NCI-H446 (cell line): ENCODE measurements at regions not wholly inside any gene's neighbourhood (a gene's known extent, or its start where the extent isn't known, plus 50 kb on each side); places are given as distances from the start of the nearest gene placed in this dataset.
"Not testable (repeated sequence)": the region's sequence is repeated elsewhere in the genome, so short reads cannot be mapped to it uniquely, and the experiment has no call there.

ENCODE experiments used
- DNase-seq, 2 experiments: peaks; one replicate each; lab custom pipeline; 2025; lab: John Stamatoyannopoulos, UW

DNA sequence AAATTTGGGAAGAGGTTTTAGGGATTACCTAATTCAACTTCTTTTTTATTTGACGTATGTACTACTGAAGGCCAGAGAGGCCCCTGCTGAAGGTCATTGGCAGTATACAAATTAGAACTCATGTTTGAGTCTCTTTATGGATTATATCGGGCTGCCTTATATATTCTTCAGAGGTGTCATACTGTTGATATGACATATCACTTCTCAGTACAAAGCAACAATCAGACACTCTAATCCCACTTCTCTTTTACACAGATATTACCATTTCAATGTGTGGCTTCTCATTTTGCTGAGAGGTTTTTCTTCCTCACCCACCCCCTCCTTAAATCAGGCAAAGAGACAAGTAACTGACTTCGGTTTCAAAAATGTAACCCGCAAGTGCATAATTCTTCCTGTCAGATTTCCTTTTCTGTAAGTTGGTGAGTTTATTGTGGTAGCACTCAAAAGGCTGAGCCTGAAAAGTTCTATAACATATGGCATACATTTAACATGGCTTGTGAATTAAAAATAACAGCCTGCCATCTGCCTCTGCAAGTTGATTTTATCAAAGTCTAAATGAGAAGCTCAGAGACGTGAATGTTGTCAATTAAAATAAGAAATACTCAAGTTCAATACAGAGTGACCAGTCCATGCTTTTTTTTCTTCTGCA is 163.6 kb upstream of the RORB start:
- no peak for DNase-seq

DNA sequence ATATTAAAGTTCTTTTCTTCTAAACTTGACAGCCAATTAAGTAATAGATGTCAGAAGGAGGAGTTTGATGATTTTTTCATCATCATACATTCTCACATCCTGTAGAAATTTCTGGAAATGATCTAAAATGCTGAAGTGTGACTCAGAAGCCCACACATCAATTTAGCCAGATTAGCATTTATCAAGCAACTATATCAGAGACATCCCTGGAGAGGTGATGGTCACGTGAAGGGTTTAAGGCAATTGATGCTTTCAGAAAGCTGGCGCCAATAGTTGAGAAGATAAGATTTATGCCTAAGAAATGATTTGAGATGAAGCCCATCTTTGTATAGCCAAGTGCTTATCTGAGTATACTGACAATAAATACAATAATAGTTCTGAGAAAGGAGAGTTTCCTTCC is 162.9 kb upstream of the RORB start:
- no peak for DNase-seq

DNA sequence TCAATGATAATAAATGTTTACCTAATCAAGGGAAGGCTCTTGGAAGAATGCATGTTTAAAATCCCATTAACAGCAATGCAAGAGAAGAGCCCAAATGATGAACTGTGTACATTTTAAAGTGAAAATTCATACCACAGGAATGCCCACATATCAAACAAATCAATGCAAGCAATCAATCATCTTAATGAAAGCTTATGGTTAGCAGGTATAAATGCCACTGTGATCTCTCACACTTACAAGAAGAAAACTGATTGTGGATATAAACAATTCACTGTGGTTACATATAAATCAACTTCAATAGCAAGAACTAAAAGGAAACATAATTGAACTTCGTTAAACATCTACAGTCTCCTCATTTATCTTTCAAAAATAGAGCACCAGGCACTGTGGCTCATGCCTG is 161.0 kb upstream of the RORB start:
- DNase-seq: no peak

DNA sequence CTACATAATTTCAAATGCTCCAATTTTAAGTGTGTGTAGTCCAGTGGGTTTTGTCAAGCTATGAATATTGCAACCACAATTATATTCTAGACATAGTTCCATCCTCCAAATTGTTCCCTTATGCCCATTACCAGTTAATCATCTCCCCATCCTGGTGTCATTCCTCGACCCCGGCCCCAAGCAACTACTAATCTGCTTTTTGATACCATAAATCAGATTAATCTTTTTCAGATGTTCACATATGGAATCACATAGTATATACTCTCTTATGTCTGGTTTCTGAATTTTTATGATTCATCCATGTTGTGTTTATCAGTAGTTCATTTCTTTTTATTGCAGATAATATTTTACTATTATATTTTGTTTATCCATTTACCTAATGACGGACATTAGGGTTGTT is 148.4 kb upstream of the RORB start:
- DNase-seq: no peak

DNA sequence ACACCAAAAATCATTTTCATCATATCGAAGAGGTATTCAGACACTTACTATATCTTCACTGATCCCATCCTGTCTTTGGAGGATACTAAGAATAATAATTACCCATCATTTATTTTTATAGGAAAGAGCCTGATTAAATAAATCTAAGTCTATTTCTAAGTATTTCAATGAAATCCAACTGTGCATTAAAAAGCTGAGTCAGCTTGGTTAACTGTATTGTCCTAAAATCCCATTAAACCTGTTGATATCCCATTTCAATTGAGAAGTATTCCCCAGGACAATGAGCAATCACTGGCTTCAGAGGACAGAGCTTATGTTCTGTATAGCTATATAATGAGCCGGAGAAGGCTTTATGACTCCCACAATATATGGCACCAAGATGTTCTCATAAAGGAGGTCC is 142.0 kb upstream of the RORB start:
- DNase-seq: no peak

DNA sequence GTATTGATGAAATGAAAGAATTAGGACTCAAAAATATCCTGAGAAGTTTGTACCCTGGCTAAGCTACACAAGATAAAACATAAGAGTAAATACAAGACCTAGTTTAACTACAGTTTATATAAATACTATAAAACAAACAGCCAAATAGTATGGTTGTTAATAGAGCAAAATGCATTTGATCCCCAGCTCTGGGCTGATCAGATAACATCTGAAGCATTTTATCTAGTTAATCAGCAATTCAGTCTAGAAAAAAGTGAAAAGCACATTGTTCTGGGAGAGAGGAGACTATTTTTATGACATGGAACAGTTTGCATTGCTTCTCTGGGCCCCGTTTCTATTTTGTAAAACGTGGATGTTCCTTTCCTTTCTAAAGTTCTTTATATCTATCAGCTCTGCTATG is 139.6 kb upstream of the RORB start:
- DNase-seq: no peak

DNA sequence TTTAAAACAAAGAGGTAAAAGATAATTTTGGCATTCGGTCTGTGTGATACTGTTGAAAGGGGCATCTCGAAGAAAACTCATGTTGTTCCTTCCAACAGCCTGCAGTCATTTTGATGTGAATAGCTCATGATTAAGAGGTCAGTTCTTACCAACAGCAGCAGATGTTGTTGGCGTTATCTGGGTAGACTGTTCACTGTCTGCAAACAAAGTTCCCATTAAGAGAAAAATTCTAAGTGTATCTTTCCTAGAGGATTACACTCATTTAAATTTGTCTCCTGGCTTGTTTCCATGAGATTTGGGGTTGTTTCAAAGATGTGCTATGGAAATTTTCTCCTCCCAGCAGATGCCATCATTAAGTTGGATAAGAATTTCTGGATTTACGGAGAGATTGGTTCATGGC is 138.2 kb upstream of the RORB start:
- DNase-seq: no peak

DNA sequence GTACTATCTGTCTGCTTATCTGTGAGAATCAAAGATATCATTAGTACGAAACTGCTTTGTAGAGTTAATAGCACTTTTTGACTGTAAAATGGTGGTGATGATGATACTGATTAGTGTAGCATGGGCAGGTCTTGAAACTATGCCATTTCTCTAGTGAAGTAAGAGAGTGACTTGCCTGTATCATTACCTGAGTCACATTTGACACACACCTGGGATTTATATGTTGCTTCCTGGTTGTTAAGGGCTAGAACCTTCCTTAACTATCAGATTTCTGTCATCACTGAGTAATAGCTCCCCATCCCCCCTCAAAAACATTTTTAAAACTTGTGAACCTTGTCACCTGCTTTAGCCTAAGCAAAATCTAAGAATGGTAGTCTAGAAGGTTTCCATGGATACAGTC is 135.6 kb upstream of the RORB start:
- DNase-seq: no peak

DNA sequence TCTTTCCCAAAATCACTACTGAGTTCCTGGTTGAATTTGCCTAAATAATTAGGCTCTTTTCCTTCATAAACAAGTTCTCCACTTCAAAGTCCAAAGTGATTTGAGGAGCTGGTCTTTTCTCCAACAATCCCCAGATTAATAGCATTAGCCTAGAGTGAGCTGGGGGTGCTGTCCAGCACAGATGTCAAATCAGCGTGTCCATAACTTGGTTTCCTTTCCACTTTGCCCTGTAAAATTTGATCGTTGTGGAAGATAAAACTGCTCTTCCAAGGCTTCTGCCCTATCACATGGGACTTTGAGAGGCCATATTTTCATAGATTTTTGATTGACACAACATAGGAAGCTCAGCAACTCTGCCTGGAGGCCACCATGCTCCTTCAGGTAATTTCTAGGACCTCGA is 134.7 kb upstream of the RORB start:
- no peak for DNase-seq

DNA sequence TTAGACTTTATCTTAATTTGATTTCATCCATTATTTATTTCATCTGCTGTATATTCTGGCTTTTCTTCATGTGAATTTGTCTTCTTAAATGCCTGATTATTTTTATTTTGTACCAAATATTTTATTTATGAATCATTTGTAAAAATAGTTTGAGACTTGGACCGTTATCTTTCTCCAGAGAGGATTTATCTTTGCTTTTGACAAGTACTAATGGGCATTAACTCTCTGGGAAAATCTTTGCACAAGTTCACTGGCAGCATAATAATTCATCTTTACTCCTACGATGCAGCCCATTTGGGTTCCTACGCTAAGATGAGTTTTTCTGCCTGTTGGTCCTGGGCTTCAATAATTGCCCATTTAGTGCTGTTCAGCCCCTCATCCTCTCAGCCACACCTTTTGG is 131.0 kb upstream of the RORB start:
- DNase-seq: no peak

DNA sequence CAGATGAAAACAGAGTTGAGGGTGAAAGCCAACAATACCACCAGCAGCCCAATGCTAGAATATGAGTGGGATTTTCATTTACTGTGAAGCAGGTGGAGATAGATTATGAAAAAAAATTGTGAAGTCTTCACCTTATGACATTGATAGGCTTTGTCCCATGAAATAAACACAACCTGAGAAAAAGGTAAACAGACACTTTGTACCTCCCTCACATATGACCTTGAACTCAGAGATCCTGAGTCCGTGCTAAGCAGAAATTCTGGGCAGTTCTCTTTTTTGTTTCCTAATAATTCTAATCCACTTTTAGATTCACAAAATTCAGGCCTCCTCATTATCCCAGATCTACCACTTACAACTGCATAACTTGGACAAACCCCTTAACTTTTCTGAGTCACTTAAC is 127.3 kb upstream of the RORB start:
- DNase-seq: no peak

DNA sequence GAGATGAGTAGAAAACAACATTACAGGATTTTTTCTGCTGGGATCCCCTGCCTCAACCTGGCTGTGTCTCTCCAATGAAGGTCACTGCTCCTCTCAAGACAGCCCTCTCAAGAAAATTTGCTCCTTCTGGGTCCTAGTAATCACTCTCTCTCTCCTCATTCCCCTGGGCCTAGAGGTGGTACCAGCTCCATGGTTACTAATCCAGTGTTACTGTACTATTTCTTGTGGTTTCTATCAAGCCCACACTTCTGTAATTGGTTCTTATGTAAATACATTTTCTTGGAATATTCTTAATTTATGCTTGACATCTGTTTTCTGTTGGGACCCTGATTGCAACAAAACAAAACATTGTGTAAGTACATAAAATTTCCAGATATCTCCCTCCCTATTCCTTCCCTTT is 123.8 kb upstream of the RORB start:
- DNase-seq: no peak

DNA sequence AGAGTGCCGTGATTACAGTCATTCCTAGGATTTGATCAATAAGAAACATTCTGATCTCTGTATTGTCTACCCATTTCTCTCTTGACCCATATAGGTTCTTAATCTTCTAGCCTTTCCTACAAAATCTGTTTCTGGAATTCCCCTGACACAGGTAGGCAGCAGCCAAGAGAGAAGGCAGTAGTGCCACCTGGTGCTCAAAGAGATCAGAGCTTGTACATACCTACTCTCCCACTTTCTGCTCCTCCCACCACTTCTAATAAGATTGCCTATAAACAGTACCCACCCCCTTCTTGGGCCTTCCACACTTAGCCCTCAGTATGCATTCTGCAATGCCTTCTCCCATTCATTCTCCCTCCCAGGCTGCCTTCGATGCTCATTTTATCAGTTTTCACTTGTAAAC is 117.4 kb upstream of the RORB start:
- no peak for DNase-seq

DNA sequence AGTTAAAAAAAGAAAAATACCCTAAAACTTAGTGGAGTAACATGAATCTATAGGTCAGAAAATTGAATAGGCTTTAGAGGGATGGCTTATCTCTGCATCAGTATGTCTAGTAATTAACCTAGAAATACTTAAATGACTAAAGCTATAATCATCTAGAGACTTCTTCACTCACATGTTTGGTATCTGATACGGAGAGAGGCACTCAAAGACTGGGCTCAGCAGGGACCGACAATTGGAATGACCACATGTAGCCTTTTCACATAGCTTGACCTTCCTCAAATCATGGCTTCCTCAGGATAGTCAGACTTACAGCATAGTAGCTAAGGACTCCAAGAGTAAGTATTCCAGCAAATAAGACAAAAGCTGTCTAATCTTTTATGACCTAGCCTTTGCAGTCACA is 105.3 kb upstream of the RORB start:
- DNase-seq: no peak

DNA sequence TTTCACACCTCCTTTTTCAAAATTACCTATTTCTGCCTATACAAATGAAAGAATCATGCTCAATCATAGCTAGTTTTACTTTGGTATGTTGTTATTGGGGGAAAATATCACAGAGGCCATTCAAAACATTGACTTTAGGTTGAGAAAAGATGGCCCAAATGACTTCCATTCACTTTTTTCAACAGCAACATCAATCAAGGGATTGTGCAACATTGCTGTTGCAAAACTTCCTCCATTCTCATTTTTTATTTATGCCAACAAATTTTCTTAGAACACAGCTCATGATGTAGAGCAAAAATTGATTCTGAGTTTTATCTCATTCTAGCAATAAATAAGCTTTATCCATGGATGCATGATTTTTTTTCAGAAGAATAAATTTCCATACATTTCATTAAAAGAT is 93.6 kb upstream of the RORB start:
- DNase-seq: no peak

DNA sequence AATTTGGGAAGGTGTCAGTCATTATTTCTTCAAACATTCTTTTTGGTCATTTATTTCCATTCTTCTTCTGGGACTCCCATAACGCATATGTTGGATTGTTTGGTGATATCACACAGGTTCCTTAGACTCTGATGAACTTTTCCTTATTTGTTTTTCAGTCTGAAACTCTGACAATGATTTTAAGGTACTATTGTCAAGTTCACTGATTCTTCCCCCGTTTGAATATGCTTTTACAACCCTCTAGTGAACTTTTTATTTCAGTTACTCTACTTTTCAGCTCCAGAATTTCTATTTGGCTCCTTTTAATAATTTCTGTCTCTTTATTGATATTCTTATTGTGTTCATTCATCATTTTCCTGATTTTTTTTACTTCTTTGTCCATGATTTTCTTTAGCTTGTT is 92.5 kb upstream of the RORB start:
- DNase-seq: no peak

DNA sequence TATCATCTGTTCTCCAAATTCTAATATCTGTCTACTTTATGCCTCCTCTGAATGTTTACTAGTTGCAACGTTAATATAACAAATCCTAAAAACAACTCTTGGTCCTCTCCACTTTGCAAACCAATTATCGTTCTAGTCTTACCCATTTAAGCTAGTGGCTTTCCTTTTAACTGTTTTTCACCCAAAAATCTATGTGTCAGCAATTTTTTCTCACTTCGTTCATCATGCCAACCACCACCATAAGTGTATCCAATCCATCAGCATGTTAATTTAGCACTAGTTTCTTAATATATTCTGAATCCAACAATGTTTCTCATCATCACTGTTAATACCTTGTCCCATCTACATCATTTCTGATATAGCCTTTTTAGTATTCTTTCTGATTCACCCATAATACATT is 90.0 kb upstream of the RORB start:
- DNase-seq: no peak

DNA sequence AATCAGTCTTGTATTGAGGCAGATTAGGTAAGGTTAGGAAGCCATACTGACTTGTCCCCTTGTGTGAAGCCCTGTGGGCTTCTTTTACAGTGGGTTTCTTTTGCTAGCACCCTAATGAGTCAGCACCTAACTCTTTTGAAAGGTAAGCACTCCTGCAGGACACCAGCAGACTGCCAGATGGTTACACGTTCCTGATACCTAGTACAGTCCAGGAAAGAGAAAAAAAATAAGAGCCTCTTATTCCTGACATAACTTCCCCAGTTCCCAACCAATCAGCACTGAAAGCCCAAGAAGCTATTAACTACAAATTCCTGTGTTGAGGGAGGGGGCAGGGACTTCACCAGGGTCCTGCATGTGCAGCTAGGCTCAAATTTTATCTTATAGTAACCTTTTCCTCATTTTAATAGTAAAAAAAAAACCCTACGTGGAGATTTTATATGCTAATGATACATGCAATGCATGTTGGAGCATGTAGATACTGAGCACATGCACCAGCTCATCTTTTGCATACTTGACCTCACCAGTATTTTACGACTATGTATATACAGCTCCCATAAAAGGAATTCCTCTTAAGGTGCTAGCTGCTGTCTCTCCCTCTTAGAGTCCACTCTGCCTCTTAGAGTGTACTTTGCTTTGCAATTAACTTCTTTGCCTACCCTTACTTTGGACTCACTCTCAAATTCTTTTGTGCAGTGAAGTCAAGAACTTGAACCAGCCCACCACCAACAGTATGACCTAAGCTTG is 84.7 kb upstream of the RORB start:
- DNase-seq: no peak

DNA sequence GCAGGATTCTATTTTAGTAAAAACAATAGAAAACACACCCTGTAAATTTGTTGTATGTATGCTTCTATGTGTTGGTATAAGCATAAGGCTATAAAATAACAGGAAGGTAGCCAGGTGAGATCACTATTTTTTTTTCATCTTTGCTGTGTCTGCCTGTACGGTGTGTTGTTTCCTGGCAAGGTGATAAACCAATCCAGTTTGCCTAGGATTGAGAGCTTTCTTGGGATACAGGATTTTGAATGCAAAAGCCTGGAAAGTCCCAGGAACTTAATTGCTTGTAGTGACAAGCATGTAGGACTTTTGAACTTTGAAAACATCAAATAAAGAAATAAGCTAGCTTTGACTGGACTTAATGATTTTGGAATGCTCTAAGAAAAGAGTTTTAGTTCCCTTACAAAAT is 83.3 kb upstream of the RORB start:
- DNase-seq: no peak

DNA sequence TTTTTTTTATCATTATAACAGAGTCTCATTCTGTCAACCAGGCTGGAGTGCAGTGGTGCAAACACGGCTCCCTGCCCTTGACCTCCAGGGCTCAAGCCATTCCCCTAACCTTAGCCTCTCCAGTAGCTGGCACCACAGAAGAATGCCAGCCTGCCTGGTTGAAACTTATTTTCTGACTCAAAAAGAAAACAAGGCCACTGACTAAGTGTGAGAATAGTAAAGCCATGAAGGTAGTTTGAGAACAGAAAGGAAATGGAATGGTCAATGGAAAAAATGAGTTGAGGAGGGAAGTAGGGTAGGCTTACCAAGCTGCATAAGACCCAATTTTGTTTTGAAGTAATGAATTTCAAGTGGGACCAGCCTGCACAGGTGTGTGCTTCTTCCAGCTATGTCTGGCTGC is 82.8 kb upstream of the RORB start:
- DNase-seq: no peak

DNA sequence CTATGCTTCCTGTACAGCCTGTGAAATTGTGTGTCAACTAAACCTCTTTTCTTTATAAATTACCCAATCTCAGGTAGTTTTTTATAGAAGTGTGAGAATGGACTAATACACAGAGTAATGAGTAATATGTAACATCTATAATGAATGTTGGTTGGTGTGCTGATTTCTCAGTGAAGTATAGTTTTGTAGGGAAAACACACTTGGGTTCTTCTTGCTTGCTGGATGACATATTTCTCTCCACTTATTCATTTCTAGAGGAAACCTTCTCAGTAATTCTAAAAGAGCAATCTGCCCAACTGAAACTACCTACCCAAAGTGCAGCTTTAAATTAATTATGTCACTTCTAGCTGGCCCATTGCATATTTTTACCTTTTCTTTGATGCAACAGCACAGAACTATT is 81.1 kb upstream of the RORB start:
- DNase-seq: no peak

DNA sequence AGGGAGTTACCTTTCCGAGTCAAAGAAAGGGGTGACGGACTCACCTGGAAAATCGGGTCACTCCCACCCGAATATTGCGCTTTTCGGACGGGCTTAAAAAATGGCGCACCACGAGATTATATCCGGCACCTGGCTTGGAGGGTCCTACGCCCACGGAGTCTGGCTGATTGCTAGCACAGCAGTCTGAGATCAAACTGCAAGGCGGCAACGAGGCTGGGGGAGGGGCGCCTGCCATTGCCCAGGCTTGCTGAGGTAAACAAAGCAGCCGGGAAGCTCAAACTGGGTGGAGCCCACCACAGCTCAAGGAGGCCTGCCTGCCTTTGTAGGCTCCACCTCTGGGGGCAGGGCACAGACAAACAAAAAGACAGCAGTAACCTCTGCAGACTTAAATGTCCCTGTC is 72.6 kb upstream of the RORB start:
- not testable (repeated sequence) for DNase-seq

DNA sequence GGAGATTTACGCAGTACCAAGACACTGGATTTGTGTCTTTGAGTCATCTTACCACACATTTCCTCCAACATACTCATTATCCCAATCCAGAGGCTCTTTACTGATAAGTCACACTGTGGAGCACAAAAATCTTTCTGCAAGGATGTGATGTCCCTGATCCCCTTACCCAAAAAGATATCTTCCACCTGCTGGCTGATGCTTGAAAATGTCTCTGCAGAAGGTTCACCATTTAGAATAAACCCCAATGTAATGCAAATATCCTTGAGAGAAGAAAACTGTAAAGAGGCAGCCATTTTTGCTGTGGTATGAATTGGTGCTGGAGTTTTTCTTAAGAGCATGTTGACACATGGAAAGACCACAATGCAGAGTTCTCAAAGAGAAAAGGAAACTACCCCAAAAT is 65.7 kb upstream of the RORB start:
- no peak for DNase-seq

DNA sequence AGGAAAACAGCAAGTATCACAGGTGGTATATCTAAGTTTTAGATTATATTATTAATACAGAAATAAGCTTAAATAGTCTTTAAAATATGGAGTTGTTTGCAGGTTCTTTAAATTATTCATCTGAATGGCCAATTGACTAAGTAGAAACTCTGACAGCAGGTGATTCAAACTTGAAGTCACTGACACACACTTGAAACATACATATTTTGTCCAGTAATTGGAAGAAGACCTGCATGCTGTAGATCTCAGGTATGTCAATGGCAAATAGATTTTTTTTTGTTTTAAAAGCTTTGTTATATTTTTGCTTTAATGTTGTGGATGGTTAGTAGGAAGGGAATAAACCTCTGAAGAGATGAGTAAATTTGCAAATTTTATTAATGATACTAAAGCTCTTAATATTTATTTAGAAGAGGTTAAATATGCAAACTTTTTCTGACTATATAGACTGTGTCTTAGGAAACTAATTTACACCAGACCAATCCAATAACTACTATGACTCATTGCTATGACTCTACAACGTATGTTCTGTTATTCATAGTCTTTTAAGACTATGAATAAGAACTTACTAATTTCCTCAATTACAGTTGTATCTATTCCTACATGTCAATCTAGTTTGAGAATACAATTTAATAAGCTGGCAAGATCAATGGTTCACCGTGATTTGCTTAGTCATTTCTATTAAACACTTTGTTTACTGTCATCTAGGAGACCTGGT is 53.9 kb upstream of the RORB start:
- no peak for DNase-seq
